SIG-M5 treated with dmso at 0.1 percent for 504 hours (cell line): ENCODE measurements at regions not wholly inside any gene's neighbourhood (a gene's known extent, or its start where the extent isn't known, plus 50 kb on each side); places are given as distances from the start of the nearest gene placed in this dataset.
"Not testable (repeated sequence)": the region's sequence is repeated elsewhere in the genome, so short reads cannot be mapped to it uniquely, and the experiment has no call there.

Experiments used
- DNase-seq: peaks from one replicate; lab custom pipeline; 2025; ENCODE audit not compliant: unreplicated experiment; lab: John Stamatoyannopoulos, UW

- not testable (repeated sequence) for DNase-seq
Observed at GRCh38 chr20:29411458-29411820, 1846.0 kb upstream of the DEFB115 start.

- DNase-seq = no peak
Observed at GRCh38 chr20:29419378-29419777, 1838.1 kb upstream of the DEFB115 start.

- no peak for DNase-seq
Observed at GRCh38 chr20:29427201-29428060, 1830.0 kb upstream of the DEFB115 start.

DNA sequence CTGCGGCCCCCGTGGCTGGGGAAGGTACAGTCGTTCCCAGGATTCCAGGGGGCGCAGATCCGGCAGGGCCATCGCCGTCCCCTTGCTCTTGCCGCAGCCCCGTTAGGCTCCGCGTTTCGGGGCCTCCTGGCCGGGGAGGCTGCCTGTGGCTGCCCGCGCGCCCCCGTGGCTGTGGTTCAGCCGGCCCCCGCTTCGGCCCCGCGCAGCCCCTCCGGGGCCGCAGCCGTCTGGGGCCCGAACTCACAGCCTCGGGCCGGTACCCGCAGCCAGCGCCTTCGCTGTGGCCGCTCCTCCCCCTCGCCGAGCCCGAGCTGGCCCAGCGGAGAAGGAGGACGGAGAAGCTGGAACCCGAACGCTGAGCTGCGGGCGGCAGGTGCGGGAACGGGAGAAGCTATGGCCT is 1826.9 kb upstream of the DEFB115 start:
- DNase-seq = no peak

- DNase-seq = not testable (repeated sequence)
Observed at GRCh38 chr20:29440721-29441120, 1816.7 kb upstream of the DEFB115 start.

DNA sequence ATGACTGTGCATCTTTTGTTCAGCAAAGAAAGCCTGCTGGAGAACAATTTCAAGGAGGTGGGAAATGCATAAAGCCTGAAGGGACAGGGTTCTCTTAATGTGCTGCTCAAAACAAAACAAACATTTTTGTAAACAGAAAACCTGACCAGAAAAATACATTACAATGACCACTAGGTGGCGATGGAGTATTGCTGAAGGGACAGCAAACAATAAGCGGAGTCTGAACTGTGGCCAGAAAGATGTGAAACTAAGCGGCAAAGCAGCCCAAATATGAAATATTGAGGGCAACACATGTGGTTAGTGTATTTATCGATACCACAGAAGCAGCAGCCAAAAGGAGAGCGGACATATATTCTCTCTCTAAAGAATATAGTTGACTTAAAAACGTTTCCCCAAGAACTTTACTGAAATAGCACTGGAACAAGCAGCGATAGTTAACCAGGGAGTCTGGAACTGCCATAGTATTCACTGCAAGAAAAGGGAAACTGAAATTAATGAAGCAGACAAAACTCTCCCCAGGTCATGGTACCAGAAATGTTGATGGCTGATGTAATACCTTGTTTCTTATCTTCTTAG is 1814.2 kb upstream of the DEFB115 start:
- peak; percentile 62 for DNase-seq

DNA sequence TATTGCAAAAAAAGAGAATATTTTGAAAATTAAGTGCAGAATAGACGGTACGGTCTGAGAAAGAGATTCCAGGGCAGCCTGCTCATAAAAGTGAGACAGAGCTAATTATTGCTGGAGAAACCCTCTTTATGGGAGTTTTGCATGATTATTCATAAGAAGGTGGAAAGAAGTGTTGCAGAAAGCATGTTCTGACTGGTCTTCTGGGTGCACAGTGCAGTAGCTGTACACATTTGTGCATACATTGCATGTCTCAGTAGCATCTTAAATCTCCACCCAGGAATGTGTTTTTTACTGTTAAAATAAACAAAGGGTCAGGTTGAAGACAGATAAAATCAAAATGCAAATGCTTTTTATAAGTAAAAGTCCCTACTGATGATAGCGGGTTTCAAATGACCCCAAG is 1813.6 kb upstream of the DEFB115 start:
- no peak for DNase-seq

GRCh38 chr20:29445050-29445907 is 1812.2 kb upstream of the DEFB115 start:
- DNase-seq = peak; percentile 3

- not testable (repeated sequence) for DNase-seq
Observed at GRCh38 chr20:29447517-29448484, 1809.7 kb upstream of the DEFB115 start.

DNA sequence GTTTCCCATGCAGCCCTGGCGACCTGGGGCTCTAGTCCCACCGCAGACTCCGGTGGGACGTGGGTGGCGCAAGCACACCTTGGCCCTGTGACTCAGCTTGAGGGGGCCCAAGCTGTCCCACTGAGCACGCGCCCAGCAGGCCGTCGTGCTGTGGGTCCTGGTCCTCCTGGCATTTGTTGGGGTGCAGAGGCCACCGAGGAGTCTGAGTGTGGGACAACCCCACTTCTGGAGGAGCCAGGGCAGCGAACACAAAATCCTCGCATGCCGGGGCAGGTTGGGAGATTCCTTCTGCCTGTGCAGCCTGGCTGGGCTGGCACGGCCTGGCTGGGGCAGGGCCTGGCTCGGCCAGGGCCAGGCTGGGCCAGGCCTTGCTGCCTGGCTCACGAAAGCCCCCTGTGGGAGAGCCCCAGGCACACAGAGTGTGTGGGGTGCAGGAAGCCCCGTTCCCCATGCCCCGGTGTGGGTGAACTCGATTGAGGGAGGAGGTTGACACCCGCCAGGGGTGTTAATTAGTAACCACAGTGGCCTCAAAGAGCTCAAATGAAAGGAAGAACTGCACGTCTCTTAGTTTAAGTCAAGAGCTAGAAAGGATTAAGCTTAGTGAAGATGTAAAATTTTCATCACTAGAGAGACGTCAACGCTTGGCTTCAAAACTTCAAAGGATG is 1808.5 kb upstream of the DEFB115 start:
- DNase-seq = no peak

DNA sequence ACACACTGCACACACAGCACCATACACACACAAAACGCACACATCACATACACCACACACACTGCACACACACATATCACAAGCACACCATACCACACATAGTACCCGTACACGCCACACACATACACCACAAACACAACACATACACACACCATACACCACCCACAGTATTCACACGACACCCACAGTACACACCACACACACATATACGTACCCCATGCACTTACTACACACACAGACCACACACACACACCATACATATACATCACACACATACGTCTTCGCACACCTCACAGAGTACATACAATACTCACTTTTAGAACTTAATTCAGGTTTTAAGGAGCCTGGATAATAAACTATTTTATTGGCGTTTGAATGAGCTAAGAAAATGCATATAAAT is 1805.3 kb upstream of the DEFB115 start:
- DNase-seq = no peak

DNA sequence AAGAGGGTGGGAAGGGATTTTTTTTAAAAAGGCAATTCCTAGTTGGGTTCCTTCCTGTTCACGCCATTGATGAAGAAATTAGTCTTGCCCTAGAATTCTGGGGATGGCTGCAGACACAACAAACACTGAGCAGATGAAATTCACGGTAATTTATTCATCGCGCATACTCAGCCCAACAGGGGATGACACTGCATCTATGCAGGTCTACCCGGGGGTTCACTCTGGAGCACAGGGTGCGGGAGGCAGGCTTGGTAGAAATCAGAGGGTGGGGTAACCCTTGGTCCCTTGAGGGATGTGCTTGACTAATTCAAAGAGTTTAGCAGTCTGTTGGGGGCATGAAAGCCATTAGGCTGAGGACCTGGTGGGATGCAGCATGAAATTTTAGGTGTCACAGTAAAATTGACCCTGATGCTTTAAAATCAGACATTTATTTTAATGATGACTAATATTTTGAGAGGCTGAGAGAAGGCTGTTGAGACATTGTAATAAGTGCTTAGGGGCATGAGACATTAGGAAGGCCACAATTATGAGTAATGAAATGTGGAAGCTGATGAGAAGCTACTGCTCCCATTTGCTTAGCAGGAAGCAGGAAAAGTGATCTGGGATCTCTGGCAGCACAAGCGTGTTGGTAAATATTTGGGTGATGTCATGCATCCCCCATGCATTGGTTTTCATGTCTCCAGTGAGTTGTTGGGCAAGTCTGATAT is 1800.3 kb upstream of the DEFB115 start:
- DNase-seq = not testable (repeated sequence)

DNA sequence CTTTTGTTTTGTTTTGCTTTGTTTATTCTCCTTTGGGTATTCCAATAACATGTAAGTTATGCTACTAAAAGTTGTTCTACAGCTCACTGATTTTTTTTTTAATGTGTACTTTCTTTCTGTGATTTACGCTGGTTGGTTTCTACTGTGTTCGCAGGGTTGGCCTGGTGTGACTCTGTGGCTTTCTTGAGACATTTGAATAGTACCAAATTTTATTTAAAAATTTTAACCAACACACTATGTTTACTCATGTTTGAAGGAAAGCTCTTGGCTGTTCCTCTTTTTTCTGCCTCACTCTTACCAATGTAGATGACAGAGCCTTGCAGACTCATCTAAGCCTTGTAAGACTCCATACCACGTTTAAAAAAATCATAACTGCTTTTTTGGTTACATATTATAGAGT is 1784.9 kb upstream of the DEFB115 start:
- no peak for DNase-seq

- DNase-seq = not testable (repeated sequence)
Observed at GRCh38 chr20:29492840-29493239, 1764.6 kb upstream of the DEFB115 start.

DNA sequence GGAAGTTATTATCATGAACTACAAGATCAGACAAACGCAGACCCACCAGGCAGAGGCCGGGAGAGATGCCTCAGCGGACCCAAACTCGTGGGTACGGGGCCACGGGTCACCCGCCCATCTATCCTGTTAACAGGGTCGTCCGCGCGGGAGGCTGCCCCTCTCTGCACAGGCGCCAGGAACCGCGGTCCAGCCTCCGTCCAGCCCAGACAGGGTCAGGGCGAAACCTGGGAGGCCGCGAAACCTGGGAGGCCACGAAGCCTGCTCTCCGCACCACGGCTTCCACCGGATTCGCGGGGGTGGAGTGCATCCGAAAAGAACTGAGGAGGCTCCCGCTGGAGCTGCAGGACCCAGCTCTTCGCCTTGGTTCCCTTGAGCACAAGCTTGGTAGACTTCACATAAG is 1760.7 kb upstream of the DEFB115 start:
- not testable (repeated sequence) for DNase-seq

DNA sequence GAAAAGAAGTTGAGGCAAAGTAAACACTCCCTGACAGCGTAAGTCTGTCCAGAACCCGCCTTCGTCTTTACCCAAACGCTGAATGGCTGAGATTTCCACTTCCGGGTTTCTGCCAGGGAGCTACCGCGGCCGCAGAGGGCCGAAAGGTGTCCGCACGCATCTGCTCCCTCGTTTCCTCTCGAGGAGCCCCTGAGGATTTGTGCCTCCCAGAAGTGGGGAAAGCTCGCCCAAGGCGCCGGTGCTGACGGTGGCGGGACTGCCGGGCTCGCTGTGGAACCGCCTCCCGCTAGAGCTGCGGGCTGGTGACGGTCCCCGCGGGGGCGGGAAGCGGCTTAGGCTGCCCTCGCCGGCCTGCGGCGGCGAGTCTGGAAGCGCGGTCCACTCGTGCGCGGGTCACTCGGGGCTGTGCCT is 1760.2 kb upstream of the DEFB115 start:
- no peak for DNase-seq

- DNase-seq = not testable (repeated sequence)
Observed at GRCh38 chr20:29497684-29498083, 1759.8 kb upstream of the DEFB115 start.

DNA sequence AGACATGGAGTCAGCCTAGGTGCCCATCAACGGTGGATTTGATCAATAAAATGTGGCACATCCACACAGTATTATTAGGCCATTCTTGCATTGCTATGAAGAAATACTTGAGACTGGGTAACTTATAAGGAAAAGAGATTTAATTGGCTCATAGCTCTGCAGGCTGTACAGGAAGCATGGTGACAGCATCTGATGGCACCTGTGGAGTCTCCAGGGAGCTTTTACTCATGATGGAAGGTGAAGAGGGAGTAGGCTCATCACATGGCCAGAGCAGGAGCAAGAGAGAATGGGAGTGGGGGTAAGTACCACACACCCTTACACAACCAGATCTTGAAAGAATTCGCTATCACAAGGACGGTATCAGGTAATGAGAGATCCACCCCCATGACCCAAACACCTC is 1756.7 kb upstream of the DEFB115 start:
- DNase-seq = not testable (repeated sequence)

DNA sequence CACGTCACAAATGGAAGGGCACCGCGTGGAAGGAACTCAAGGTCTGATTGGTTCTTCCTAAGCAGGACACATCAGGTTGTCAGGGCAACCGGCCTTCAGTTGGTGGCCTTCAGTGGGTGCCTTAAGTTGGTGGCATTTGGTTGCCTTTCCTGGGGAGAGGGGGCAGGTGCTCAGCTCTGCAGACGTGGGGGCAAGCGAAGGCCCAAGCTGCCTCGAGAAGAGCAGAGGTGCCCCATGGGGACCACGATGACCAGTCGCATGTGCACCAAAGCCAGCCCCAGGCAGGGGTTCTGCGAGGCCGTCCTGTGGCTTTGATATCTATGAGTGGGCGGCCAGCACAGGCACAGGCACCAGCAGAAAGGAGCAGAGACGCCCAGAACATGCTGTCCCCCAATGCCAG is 1742.8 kb upstream of the DEFB115 start:
- DNase-seq = not testable (repeated sequence)
